Left kidney (tissue), 1 donor: ENCODE measurements at regions not wholly inside any gene's neighbourhood (a gene's known extent, or its start where the extent isn't known, plus 50 kb on each side); places are given as distances from the start of the nearest gene placed in this dataset.

Experiments
- DNase-seq: peaks from one replicate; pipeline ENCODE4 v3.0.0-alpha.2; 2013

DNA sequence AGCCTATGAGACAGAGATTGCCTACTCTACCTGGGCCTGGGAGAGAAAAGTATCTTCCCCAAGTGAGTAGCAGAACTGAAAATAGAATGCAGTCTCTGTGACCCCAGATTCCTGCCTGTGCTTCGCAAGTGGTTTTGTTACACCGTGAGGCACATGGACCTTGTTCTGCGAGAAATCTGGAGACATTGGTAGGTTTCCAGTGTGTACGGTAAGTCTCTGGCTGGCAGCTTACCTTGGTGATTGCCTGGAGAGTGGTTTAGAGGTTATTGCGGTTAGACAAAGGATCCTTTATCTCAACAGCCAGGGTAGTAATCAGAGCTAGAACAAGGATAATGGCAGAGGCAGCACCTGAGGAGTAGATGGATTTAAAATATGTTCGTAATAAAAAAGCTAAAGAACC, 606.0 kb upstream of the GCFC2 start:
- DNase-seq = no peak

DNA sequence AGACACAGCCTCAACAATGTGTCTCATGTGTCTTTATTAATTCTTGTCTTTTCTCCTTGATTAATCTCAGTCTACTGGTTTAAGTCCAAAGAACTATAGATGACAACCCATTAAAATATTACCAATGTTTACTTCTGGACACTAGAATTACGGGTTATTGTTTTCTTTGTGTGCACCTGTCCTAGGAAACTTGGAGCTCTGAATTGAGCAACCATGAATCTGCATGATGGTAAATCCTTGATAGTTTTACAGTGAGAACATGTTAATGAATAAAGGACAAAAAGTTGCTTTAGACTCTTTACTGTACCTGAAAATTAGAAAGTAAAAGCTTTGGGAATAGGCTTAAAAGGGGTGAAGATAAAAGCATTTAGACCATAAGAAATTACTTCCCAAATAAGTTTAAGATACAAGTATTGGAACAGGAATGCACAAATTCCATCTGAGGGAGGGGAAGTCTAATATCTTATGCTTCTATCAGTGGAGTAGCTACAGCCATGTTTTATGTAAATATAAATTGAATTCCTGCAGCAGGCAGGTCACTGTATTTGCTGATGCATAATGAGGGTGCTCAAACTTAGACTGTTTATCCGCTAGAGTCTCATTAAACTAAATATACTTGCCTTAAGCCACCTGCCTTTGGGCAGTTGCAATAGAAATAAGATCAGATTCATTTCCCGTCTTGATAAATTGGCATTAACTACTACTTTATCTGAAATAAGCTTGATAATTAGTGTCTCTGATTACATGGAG, 603.7 kb upstream of the GCFC2 start:
- DNase-seq = no peak

DNA sequence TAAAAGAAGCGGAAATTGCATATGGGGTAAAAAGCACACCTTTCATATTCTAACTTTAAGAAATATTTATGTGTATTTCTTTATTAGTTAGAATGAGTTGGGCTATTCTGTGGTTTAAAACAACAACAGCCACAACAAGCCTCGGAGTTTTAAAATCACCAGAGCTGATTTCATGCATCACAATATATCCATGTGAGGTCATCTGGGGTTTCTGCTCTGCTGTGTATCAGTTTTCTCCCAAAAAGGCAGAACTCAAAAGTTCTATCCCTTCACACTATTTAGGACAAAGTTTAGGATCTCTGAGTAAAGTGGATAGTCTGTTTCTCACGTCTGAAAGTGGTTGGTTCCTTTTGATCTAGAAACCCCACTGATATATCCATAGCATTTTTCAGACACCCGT, 601.5 kb upstream of the GCFC2 start:
- no peak for DNase-seq

DNA sequence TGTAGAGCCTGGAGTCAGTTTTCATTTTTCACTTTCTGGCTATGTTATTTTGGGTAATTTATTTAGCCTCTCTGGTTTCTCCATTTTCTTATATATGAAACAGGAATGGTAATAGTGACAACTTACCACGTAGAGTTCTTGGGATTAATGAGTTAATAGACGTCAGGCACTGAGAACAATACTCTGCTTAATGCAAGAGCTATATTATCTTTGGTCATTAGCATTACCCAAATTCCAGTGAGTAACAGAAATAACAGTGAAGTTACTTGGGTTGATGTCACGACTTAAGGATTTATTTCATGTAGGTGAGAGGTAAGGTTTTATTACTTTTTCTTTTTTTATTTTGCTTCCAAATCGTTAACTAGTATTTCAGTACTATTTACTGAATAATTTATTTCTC, 601.0 kb upstream of the GCFC2 start:
- no peak for DNase-seq

DNA sequence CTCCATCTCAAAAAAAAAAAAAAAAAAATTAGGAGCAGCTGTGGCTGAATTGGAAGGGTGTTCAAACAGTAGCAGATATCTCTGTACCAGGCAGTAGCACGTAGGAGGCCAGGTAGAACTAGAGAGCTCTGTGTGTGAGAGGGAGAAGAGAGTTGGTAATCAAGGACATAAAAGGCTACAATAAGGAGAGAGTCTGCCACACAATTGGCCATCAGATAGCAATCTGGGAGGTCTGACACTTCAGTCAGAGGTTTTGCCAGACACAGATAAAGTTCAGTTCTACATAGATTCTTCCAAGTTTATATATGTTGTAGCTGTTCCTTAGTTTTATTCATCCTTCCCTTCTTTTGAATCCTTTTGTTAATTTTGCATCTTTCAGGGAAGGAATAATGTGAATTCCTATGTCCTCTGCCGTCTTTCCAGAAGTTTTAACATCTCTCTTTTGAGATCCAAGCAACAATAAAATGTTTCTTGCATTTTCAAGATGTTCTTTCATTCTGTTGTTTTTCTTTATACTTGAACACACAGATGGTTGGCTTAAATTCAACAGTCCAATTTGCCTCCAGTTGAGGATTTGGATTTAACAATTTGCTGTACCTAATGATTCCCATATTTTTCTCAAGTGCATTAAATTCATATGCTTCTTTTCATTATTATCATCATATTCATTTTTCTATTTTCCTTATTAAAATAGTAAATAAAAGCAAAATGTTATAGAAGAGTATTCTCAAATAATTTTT, 600.3 kb upstream of the GCFC2 start:
- DNase-seq = no peak

DNA sequence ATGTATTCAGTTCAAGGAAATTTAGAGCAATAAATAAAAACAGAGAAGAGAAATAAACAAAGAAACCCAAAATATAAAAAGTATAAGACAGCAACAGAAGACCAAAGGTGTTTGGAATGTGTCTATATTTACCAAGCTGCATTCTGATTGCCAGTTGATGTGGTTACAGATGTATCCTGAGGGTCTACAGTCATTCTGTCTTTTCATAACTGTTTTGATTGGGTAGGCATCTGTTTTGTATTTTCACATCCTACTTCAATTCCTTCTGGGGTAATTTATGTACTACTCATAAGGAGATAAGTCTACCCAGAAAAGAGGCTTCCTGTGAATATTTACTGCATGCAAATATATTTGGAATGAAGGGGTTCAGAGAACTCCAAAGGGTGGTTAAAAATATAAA, 596.8 kb upstream of the GCFC2 start:
- DNase-seq = no peak

DNA sequence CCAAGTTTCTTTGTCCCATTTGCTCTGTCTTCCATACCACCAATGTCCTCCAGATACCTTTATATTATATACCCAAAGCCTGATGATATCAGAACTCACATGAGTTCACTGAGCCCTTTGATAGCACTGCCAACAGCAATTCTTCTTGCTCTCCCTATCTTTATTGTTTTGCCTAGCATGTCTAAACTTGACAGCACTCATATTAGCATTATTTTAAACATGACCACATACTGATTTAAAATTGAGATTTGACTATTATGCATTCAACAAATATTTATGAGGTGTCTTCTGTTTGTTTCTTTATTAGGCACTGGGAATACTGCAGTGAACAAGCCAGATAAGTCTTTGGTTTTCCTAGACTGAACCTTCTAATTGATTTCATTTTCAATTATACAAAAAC, 587.3 kb upstream of the GCFC2 start:
- no peak for DNase-seq

DNA sequence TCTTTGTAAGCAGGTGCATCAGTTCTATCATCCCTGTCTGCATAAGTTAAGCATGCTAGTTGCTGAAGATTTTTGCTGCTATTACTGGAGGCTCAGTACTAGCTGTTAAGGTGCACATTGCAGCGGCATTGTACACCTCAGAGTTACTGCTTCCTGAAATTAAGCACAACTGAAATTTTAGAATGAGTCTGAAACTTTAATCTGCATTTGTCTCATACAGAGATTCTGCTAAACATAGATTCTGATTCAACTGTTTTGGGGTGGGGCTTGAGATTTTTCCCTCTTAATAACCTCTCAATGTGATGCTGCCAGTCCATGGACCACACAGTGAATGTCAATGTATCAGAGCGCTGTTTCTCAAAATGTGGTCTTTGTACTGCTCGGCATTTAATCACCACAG, 585.7 kb upstream of the GCFC2 start:
- DNase-seq = no peak

DNA sequence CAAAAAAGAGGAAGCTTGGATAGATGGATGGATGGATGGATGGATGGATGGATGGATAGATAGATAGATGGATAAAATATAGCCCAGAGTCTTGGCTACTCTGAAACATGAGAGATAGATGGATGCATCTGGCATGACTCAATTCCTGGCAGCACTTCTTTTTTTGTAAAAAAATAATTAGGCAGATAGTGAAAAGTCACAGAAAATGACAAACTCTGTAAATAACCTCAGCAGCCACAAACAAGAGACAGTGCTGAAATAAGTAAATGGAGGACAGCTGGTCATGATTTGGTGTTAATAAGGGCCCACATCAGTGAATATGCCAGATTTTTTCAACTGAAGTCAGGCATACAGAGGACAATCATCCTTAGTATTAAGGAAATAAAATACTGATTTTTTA, 585.0 kb upstream of the GCFC2 start:
- DNase-seq = no peak

DNA sequence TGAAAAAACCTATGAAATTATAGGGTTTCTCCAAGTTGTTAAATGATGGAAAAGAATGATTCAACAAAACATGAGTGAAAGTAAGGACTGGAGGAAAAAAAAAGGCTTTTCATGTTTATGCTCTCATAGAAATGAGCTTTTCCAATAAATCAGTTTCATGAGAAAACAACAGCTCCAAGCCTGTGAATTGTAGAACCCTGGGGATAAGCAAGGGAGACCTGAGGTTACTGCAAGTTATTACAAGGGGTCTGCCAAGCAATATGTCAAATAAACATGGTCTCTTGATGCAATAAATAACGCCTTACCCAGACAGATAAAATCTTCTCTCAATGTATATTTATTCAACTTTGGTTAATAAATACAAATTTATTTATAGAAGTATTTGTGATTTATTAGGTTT, 577.9 kb upstream of the GCFC2 start:
- DNase-seq = no peak

DNA sequence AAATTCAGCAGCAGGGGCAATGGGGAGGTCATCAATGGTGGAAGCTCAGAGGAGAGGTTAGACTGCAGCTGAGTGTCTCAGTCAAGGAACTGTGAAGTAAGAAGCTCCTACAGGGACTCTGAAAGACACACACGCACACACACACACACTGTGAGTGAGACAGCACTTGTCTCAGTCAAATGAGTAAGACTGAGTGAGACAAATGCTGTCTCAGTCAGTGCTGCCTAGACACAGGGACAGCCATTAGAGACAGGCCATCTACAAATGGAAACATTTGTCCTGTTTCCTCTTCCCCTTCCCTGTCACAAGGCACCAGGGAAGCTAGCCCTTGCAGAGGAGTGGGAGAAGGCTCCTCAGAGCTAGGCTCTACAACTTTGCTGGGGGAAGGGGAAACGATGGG, 577.4 kb upstream of the GCFC2 start:
- no peak for DNase-seq

DNA sequence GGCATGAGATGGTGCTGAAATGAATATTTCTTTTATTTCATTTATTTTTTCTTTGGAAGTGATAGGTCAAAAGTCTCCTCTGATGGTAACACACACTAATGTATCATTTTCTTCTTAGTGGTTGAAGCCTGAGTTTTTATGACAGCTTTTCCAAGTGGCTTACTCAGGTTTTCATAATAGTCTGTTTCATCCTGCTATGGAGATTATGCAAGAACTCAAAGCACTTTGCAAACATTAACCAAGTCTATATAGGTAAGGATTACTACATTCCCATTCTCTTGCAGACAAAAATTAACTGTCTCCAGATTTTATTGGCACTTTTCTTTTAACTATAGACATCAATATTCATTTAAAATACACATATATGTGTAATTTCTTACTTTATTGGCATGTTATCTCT, 572.6 kb upstream of the GCFC2 start:
- DNase-seq = no peak

DNA sequence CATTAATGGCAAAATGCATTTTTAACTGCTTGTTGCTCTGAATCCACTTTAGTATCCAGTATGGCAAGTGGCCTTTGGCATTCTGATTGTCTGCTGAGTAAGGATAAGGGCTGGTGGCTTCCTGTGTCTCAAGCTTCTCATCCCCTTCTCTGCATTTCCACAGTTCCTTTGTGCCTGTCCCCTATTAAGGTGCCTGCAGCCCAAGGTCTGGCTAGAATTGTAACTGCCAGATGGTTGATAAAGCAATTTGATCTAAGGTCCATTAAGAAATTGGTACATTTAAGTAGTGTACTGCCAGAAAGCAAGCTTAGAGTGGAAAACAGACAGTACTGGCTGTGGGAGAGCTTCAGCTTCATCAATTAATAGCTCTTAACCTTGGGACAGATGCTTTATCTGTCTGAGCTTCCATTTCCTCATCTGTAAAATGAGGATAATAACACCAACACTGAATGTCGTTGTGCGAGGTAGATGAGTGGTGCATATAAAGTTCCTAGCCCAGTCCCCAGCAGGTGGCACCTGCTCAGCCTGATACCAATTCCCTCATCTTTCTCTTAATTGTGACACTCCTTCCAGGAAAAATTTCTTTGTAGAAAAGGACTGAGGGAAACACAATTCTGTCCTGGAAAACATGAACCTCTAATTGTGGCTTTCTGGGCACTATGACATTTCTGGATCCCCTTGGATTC, 570.6 kb upstream of the GCFC2 start:
- no peak for DNase-seq

DNA sequence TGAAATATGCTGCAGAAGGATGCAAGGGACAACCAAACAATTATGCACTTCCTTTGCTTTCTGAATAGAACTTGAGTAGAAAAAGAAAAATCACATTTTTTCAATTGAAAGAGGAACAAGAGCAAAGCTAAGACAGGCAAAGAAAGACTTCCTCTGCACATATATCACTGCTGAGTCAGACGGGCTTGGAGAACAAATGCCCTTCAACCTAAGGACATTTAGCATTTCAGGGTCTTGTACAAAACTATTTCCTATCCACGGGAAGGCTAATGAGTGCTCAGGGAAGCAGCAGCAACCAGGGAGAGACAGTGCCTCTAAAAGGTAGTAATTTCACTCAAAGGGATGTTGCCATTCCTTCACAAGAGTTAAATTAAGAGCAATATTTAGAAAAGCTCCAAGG, 570.0 kb upstream of the GCFC2 start:
- DNase-seq = no peak

DNA sequence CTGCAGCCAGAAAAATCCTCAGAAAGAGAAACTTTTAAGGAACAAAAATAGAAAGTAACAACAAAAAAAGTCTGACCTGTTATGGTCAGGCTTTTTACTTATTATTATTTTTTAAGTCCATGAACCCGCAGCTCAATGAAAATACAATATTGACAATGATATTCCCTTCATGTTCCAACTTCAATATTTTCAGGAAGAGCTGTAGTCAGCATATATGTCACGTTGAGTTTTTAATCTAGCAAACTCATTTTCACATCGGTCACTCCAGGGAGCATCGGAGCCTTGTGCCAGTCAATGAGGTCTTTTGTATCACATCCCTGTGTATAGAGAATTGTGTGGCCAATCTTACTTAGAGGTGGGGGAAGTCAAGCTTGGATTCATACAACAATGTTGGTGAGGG, 568.4 kb upstream of the GCFC2 start:
- no peak for DNase-seq

DNA sequence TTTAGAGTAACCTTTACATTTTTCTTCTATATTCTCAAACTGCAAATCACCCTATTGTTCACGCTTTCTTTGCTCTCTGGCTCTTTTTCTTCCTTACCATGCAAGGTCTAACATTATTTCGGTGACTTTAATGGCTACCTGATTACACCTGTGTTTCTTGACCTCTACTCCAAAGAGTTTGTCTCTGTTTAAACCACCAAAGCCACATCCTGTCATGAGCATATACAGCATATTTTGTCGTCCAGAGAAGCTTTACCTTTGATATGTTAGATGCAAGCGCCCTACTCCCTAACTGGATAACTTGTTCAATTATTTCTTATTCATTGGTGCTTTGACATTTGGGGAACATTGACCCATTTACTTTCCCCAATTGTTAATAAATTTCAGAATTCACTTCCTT, 565.1 kb upstream of the GCFC2 start:
- no peak for DNase-seq

DNA sequence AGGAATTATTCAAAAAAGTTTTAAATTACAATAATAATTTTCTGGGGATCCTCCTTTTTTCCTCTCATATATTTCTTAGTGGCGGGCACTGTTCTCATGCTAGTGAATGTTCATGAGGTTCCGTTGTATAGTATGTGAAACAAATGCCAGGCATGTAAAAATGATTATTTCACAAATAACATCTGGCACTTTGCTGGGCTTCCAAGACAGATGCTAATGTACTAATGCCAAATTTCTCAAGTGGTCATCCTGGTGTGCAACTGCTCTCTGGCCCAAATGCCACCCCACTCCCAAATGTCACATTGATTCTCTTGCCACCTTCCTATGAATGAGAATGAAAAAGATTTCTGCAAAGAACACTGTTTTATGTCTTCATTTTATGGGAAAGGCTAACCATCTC, 564.0 kb upstream of the GCFC2 start:
- DNase-seq = no peak

DNA sequence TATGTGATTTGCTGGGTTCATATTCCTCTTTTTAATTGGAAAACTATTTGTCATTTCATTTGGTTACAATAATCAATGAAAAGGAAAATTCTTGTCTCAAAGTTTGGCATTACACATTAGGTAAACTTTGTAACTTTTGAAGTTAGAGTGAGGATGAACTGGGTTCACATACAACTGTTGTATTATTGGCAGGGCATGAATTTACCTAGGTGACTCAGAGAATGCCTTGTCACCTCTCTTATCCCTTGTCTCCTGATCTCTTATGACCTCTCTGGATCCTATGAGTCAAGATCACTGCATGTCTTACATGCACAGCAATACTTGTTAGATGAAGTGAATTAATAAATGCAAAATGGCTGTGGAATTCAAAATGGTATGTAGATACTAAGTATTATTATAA, 563.4 kb upstream of the GCFC2 start:
- DNase-seq = no peak

DNA sequence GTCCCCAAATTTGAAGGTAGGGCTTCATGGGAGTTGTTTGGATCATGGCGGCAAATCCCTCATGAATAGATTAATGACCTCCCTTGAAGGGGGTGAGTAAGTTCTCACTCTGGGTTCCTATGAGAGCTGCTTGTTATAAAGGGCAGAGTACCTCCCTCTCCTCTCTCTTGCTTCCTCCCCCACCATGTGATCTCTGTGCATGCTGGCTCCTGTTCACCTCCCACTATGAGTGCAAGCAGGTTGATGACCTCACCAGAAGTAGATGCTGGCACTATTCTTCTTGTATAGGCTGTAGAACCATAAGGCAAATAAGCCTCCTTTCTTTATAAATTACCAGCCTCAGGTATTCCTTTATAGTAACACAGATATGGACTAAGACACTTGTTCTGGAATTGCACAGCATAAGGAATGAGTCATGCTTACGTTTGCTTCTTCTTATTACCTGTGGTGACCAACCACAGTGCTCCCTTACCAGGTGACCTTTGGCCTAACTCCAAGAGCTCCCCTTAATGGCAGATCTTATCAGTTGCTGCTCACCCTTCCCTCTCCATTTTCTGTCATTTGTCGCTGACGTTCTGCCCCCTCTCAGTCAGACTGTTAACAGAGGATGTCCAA, 559.5 kb upstream of the GCFC2 start:
- no peak for DNase-seq

DNA sequence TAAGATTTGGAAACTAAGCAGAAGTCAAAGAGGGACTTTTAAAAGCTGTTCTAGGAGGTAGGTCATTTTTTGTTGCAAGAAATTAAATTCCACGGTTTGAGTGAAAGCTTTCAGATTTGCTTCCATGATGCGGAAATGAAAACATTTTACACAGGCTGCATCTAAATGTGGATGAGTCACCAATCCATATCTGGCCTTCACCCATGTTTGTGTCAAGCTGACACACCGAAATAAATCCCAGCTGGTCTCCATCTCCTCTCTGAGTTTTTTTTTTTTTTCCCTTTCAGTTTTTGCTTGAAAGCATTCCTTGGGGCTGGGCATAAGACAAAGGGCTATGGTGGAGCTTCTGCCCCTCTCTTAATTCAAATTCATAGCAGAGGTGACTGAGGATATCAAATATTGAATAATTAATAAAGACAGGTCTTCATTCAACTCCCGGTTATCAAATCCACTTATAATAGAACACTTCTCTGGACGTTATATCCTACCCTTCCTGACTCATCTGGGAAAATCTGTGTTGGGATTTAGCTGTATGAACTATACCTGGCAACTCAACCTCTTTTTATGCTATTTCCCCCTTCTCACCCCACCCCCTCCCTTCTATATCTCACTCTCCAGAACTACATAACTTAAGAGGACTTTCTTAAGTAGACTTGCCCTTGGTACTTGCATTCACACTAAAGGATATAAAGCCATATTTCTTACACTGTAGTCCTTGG, 558.3 kb upstream of the GCFC2 start:
- DNase-seq = no peak

DNA sequence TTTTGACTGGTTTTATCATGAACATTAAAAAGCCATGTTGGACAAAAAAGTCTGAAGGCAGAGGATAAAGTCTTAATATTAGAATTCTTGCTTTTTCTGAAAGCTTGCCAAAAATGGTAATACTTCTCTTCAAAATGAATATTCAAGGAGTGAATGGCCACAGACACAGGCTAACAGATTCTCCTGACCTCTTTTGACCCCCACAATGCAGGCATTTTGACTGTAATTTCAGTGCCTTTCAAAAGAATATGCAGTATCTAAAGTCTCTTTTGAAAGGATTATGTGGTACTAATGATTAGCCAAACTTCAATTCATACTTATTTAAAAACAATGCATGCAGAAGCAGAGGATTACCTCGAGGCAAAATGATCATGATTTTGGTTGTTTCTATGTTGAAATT, 557.8 kb upstream of the GCFC2 start:
- DNase-seq = no peak

DNA sequence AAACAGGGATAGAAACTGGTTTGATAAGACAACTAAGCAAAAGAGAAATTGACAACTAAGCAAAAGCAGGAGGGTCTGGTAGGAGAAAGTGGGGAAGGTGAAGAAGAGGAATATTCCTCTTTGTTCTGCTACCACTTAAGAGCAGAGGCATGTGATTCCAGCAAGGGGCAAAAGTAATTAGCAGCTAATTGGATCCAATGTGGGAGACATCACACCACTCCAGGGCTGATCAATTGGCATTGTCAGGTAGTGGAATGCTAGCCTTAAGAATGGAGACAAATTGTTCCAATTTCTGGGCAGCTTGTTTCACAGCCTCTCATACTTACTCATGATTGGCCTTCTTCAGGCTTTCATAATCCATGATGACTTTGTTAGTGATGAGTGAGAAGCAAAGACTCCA, 547.1 kb upstream of the GCFC2 start:
- DNase-seq = no peak
